ENCODE measurements at regions not wholly inside any gene's neighbourhood (a gene's known extent, or its start where the extent isn't known, plus 50 kb on each side); places are given as distances from the start of the nearest gene placed in this dataset.

- TF ChIP-seq CTCF (IDR thresholded peaks at IDR 0.05; ENCODE audit: low read depth, low read length, poor library complexity, severe bottlenecking) (no peak), EZH2phosphoT487 (IDR thresholded peaks at IDR 0.05; ENCODE audit: borderline replicate concordance, low read length) (no peak)
These were observed 55.9 kb downstream of the ZFP36L2 start for GRCh38 chr2:43170405-43171105.
